Mucosa of descending colon (tissue), 3 donors: ENCODE measurements at regions not wholly inside any gene's neighbourhood (a gene's known extent, or its start where the extent isn't known, plus 50 kb on each side); places are given as distances from the start of the nearest gene placed in this dataset.

ENCODE experiments used
- ATAC-seq: fragments of 200-7000 bp; cut with Tn5 transposase; one replicate; pipeline ENCODE4 v1.9.1; 2020; ENCODE audit warnings: mild to moderate bottlenecking, moderate library complexity
- DNase-seq, 3 donors: peaks; one replicate each; pipeline ENCODE4 v3.0.0-alpha.2; 2020
- H3K36me3 ChIP-seq: fragments of 200-600 bp; one replicate; pipeline ENCODE4 v1.8.0; 2021; ENCODE audit warnings: low read depth, mild to moderate bottlenecking
- H3K4me1 ChIP-seq: fragments of 200-600 bp; one replicate; pipeline ENCODE4 v1.8.0; 2021; ENCODE audit warnings: low read depth, mild to moderate bottlenecking
- H3K4me3 ChIP-seq: fragments of 200-600 bp; one replicate; pipeline ENCODE4 v1.8.0; 2021; ENCODE audit warnings: mild to moderate bottlenecking
- H3K9me3 ChIP-seq: fragments of 200-600 bp; one replicate; pipeline ENCODE4 v1.8.0; 2021; ENCODE audit warnings: mild to moderate bottlenecking
- CTCF ChIP-seq: fragments of 200-600 bp; IDR thresholded peaks from one replicate; pipeline ENCODE4 v1.8.0; 2022; ENCODE audit warnings: antibody characterized with exemption, mild to moderate bottlenecking
- intact Hi-C, 2 donors: fragments of 100-400 bp; cut with DNase I in 1 of 2; cut with micrococcal nuclease in 1 of 2; formaldehyde crosslinking; loops; one replicate each; pipeline versions ENCODE4 v1.11.0 to v1.11.1; 2022; cut with DNase I, micrococcal nuclease
- donor health status: DM: no; HTN: no; CAD: no; lungs with moderate emphysema.
- donor health status: DM: no; HTN: no; CAD: no.
- donor health status: DM: no; HTN: yes; CAD: no.

GRCh38 chr5:15304066-15304731, 195.8 kb upstream of the FBXL7 start:
- Histone ChIP-seq H3K4me1 (no peaks in the 10 kb centered on the region), H3K9me3 (no peaks in the 10 kb centered on the region), H3K4me3 (no peak overlapping the region), H3K36me3 (no peaks in the 10 kb centered on the region)
- intact Hi-C loops, result no loop called here
- TF ChIP-seq CTCF, result no peak
- no peak for ATAC-seq
- no peak for DNase-seq

GRCh38 chr5:15300141-15300540, 199.8 kb upstream of the FBXL7 start:
- intact Hi-C loops, result no loop called here

GRCh38 chr5:15290953-15291352, 209.0 kb upstream of the FBXL7 start:
- no peak for ATAC-seq
- Histone ChIP-seq H3K9me3 (no peaks in the 10 kb centered on the region), H3K4me1 (no peaks in the 10 kb centered on the region), H3K4me3 (no peak overlapping the region), H3K36me3 (no peaks in the 10 kb centered on the region)
- no peak for TF ChIP-seq CTCF
- intact Hi-C loops, result no loop called here
- DNase-seq, result no peak

More at GRCh38 chr5:15300141-15300540, 199.8 kb upstream of the FBXL7 start:
- Histone ChIP-seq H3K4me3 (no peak overlapping the region), H3K9me3 (no peaks in the 10 kb centered on the region), H3K36me3 (no peaks in the 10 kb centered on the region), H3K4me1 (no peaks in the 10 kb centered on the region)
- no peak for DNase-seq
- no peak for TF ChIP-seq CTCF
- no peak for ATAC-seq

- intact Hi-C loops, result no loop called here
- DNase-seq, result no peak
- no peak overlapping the region for H3K4me3 ChIP-seq
- ATAC-seq, result no peak
- no peaks in the 10 kb centered on the region for H3K4me1 ChIP-seq
- TF ChIP-seq CTCF, result no peak
- no peaks in the 10 kb centered on the region for H3K36me3 ChIP-seq
- H3K9me3 ChIP-seq, result no peaks in the 10 kb centered on the region
Observed at GRCh38 chr5:15286650-15287049, 213.3 kb upstream of the FBXL7 start.

GRCh38 chr5:15285901-15286583, 213.9 kb upstream of the FBXL7 start:
- TF ChIP-seq CTCF, result no peak
- no peak for ATAC-seq
- DNase-seq, result peak in 1 of 3 donors; percentile 15
- H3K9me3 ChIP-seq, result no peaks in the 10 kb centered on the region
- no peak overlapping the region for H3K4me3 ChIP-seq
- no peaks in the 10 kb centered on the region for H3K36me3 ChIP-seq
- intact Hi-C loops, result no loop called here
- H3K4me1 ChIP-seq, result no peaks in the 10 kb centered on the region
